GM13976 (cell line): ENCODE measurements at regions not wholly inside any gene's neighbourhood (a gene's known extent, or its start where the extent isn't known, plus 50 kb on each side); places are given as distances from the start of the nearest gene placed in this dataset.

Source experiments
- DNase-seq: peaks from one replicate; pipeline ENCODE4 v3.0.0; 2012; ENCODE audit warnings: low spot score
- CTCF ChIP-seq: IDR thresholded peaks from 2 replicates; pipeline ENCODE4 v1.5.1; 2012; ENCODE audit warnings: borderline replicate concordance, mild to moderate bottlenecking; ENCODE audit not compliant: insufficient read depth; ENCODE audit errors: extremely low read depth, missing control alignments, control extremely low read depth
- in situ Hi-C: fragments of 300-500 bp; cut with MboI; formaldehyde crosslinking; loops from one replicate; pipeline ENCODE4 v1.12.0; 2022; ENCODE audit warnings: low sequenced_read_pairs, mixed read lengths, inconsistent platforms; ENCODE audit not compliant: unreplicated experiment

GRCh38 chr2:42931146-42931817, 138.9 kb upstream of the HAAO start:
- in situ Hi-C loops, result no loop called here
- TF ChIP-seq CTCF, result no peak
- no peak for DNase-seq

- DNase-seq, result no peak
- TF ChIP-seq CTCF, result no peak
- in situ Hi-C loops, result no loop called here
These were observed 137.7 kb upstream of the HAAO start for GRCh38 chr2:42930025-42930581.

GRCh38 chr2:42929546-42930024, 137.2 kb upstream of the HAAO start:
- no peak for DNase-seq
- in situ Hi-C loops, result no loop called here
- no peak for TF ChIP-seq CTCF

GRCh38 chr2:42928692-42929545, 136.5 kb upstream of the HAAO start:
- no peak for DNase-seq
- no peak for TF ChIP-seq CTCF
- in situ Hi-C loops, result no loop called here

- DNase-seq, result no peak
- in situ Hi-C loops, result no loop called here
- no peak for TF ChIP-seq CTCF
These were observed 135.8 kb upstream of the HAAO start for GRCh38 chr2:42928161-42928691.

- no peak for TF ChIP-seq CTCF
- no peak for DNase-seq
- in situ Hi-C loops, result no loop called here
These were observed 135.2 kb upstream of the HAAO start for GRCh38 chr2:42927334-42928160.
